GM18907 (cell line): ENCODE measurements at regions not wholly inside any gene's neighbourhood (a gene's known extent, or its start where the extent isn't known, plus 50 kb on each side); places are given as distances from the start of the nearest gene placed in this dataset.

Experiments
- ATAC-seq: cut with Tn5 transposase; IDR thresholded peaks from one replicate; pipeline ENCODE4 v1.9.1; 2021; ENCODE audit warnings: mild to moderate bottlenecking, moderate library complexity; ENCODE audit not compliant: unreplicated experiment

GRCh38 chr1:10896673-10897072 lies 100.2 kb upstream of the CASZ1 start:
- no peak for ATAC-seq

- no peak for ATAC-seq
Measured at GRCh38 chr1:10897321-10897980, 101.0 kb upstream of the CASZ1 start.

- no peak for ATAC-seq
Measured at GRCh38 chr1:10897981-10898728, 101.7 kb upstream of the CASZ1 start.

GRCh38 chr1:10898921-10899320 lies 102.5 kb upstream of the CASZ1 start:
- ATAC-seq = no peak

GRCh38 chr1:10899490-10900250 lies 103.2 kb upstream of the CASZ1 start:
- ATAC-seq = no peak

GRCh38 chr1:10900251-10900651 lies 103.8 kb upstream of the CASZ1 start:
- no peak for ATAC-seq

- ATAC-seq = no peak
Measured at GRCh38 chr1:10900691-10901090, 104.2 kb upstream of the CASZ1 start.

- ATAC-seq = no peak
Measured at GRCh38 chr1:10901091-10901890, 104.8 kb upstream of the CASZ1 start.

- ATAC-seq = no peak
Measured at GRCh38 chr1:10901891-10902805, 105.7 kb upstream of the CASZ1 start.

GRCh38 chr1:10903421-10903820 lies 107.0 kb upstream of the CASZ1 start:
- ATAC-seq = no peak

- ATAC-seq = no peak
Measured at GRCh38 chr1:10903821-10904220, 107.4 kb upstream of the CASZ1 start.

GRCh38 chr1:10904396-10905358 lies 107.8 kb upstream of the TARDBP start:
- ATAC-seq = no peak

- no peak for ATAC-seq
Measured at GRCh38 chr1:10905841-10906655, 106.4 kb upstream of the TARDBP start.

- ATAC-seq = no peak
Measured at GRCh38 chr1:10906866-10907519, 105.5 kb upstream of the TARDBP start.

GRCh38 chr1:10908266-10908665 lies 104.2 kb upstream of the TARDBP start:
- ATAC-seq = no peak

- no peak for ATAC-seq
Measured at GRCh38 chr1:10909697-10910680, 102.5 kb upstream of the TARDBP start.
